HG02852 (cell line): ENCODE measurements at regions not wholly inside any gene's neighbourhood (a gene's known extent, or its start where the extent isn't known, plus 50 kb on each side); places are given as distances from the start of the nearest gene placed in this dataset.

Experiments used
- ATAC-seq: cut with Tn5 transposase; IDR thresholded peaks from one replicate; pipeline ENCODE4 v1.9.1; 2021; ENCODE audit warnings: mild to moderate bottlenecking, moderate library complexity; ENCODE audit not compliant: unreplicated experiment

DNA sequence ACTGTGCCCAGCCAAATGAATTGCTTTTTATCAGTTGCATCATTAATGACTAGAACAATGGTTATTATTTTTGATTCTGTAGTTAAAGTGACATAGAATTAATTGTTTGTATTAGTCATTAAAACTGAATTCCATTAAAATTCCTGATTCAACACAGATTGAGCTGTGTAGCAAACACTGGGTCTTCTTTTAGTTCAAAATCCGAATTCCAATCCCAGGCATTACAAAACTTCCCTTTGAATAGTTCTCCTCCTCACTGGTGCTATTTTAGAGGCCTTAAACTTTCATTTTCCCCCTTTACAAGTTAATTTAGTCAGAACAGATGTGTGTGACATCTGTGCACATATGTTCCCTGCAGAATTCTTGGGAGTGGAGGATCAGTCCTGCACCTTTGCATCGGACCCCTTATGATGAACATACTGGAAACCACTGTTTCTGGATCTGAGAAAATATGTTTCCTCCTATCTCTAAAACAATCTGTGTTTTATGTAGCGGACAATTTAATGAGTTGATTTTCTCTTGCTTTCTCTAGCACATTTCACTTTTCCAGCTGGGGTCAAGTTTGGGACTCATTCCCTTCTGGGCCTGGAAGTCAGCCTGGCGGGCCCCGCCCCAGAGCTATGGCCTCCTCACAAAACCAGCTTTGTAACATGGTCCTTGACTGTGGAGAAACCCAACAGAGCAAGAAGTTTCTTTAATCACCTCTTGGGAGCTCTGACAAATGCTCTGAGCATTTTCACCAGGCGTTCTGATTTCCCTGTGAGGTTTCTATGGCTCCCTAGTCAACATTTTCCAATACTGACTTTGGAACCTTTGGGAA, 87.9 kb upstream of the MAMDC2 start:
- ATAC-seq, result no peak

DNA sequence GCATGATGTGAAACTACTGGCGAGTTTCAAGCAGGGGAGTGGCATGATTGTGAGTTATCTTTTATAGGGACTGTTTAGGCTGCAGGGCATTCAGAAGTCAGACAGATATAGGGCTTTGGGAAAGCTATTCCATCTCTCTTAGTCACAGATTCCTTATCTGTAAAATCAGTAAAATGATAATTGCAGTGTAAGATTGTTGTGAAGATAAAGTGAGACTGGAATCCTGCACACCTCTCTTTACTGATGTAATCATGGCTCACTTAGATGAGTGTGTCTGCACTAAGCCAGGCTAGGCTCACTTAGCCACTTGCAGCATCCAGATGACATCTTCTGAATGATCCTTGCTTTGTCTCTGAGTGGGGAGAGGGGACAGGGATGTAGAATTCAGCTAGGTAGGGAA, 81.8 kb upstream of the MAMDC2 start:
- ATAC-seq, result no peak

- ATAC-seq, result no peak
Observed at GRCh38 chr9:69963803-69964202, 79.8 kb upstream of the MAMDC2 start.

GRCh38 chr9:69964446-69964845, 79.2 kb upstream of the MAMDC2 start:
- no peak for ATAC-seq

GRCh38 chr9:69965416-69966145, 78.1 kb upstream of the MAMDC2 start:
- ATAC-seq, result no peak

DNA sequence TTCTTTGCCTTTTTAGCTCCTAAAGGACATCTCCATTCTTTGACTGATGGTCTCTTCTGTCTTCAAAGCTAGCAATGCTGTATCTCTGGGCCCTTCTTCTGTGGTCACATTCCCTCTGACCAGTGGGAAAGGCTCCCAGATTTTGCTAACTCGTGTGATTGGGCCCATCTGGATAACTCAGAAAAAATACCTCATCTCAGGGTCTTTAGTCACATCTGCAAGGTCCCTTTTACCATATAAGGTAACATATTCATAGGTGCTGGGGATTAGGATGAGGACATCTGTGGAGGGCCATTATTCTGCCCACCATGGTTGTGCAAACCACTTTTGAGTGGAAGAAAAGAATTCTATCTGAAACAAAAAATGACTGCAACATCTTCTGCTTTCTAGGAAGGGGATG, 76.3 kb upstream of the MAMDC2 start:
- ATAC-seq, result no peak

GRCh38 chr9:69970001-69970533, 73.6 kb upstream of the MAMDC2 start:
- no peak for ATAC-seq

- ATAC-seq, result peak; percentile 60
Observed at GRCh38 chr9:69971643-69972449, 71.8 kb upstream of the MAMDC2 start.

DNA sequence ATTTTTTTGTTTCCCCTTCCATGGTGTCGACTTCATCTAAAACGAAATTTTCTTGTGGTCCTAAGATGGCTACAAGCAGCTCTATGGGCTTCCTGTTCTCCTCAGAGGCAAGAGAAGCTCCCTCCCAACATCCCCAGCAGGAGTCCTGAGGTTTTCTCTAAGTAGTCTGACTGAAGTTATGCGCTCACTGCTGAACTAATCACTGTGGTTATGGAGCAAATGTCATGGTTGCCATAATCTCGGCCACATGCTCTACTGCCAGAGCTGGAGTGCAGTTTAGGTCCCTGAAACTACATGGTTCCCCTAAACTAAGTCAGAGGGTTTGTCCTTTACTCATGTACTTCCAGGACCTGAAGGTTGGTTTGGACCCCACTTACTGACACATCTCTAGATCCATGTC, 68.0 kb upstream of the MAMDC2 start:
- ATAC-seq, result no peak

- no peak for ATAC-seq
Observed at GRCh38 chr9:69976152-69976551, 67.5 kb upstream of the MAMDC2 start.

- no peak for ATAC-seq
Observed at GRCh38 chr9:69980041-69980440, 63.6 kb upstream of the MAMDC2 start.

DNA sequence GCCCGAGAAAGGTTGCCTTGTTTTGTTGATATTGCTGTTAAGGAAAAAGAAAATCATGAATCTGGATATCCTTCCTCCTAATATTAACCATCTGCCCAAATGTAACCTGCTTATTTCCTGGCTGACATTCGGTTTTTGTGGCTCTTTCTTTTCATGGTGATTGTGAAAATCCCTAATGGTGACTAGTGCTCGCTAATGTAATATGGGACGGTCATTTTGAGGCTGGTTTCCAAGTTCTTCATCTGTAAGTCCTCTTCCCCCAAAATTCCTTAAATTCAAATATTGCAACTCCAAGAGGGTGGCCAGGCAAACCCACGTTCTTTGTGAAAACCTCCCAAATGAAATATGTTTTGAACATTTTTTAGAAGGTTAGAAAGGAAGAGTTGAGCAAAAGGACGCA, 63.1 kb upstream of the MAMDC2 start:
- ATAC-seq, result no peak

GRCh38 chr9:69981686-69982445, 61.8 kb upstream of the MAMDC2 start:
- no peak for ATAC-seq

GRCh38 chr9:69984831-69985230, 58.8 kb upstream of the MAMDC2 start:
- no peak for ATAC-seq

DNA sequence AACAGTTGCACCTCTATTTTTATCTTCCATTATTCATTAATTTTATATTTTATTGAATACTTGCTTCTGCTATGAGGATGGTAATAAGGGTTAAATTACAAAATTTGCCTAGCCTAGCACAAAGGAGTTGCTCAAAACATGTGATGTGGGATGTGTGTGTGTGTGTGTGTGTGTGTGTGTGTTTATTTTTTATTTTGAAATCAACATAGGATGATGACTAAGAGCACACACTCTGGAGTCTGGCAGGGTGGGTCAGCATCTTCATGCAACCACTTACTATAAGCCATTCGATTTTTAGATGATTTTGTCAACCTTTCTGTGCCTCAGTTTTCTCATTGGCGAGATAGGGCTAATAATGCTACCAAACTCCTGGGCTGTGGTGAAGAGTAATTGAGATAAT, 57.7 kb upstream of the MAMDC2 start:
- no peak for ATAC-seq

DNA sequence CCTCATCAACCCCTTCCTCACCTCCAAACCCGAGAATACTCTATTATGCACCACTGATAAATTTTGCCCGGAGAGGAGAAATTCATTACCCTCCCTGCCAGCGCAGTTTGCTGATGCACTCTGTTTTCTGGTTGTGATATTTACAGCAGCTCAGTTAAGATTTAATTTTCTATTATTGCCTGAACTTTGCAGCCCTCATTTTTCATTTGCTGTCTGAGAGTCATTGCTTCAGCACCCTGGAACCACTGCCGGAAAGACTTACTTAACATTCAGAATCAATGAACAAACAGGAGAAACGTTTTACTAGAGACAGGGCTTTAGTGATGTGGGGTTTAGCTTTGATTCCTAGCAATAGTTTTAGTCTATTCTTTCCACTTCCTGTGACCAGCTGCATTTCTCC, 56.7 kb upstream of the MAMDC2 start:
- no peak for ATAC-seq

GRCh38 chr9:69987457-69987856, 56.2 kb upstream of the MAMDC2 start:
- ATAC-seq, result no peak

- no peak for ATAC-seq
Observed at GRCh38 chr9:69993110-69993509, 50.5 kb upstream of the MAMDC2 start.
